ENCODE measurements at regions not wholly inside any gene's neighbourhood (a gene's known extent, or its start where the extent isn't known, plus 50 kb on each side); places are given as distances from the start of the nearest gene placed in this dataset.

DNA sequence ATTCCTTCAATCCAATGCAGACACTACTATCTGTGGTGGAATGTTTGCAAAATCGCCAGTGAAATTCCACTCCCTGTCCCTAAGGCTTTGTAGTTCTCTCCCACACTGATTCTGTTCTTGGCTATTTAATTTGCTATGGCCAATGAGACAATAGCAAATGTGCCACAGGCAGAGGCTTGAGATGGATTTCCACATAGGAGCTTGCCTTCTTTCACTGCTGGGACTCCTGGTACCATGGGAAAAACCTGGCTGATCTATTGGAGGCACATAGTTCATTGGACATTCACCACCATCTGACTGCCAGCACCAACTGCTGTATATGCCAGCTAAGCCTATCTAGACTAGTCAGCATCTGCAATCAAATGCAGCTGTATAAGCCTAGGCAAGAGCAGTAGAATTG, 103.8 kb downstream of the NR1D2 start:
- H3K27ac ChIP-seq (ENCODE audit: low read depth in 1 of 2, low read length in 2 of 2) = peak overlapping the region in 1 of 2 donors; percentile 19
- 33 to 56% methylated on average over 1 of the region's 1 CpG for WGBS, 2 donors

GRCh38 chr3:24052446-24052845, 107.4 kb downstream of the NR1D2 start:
- Histone ChIP-seq H3K27me3 (ENCODE audit: control insufficient read depth in 1 of 2, insufficient read depth in 2 of 2, low read length in 1 of 2) (no peaks in the 10 kb centered on the region), H3K36me3 (ENCODE audit: control insufficient read depth in 1 of 2, insufficient read depth in 2 of 2, low read length in 1 of 2) (no peaks in the 10 kb centered on the region), H3K9me3 (ENCODE audit: control insufficient read depth, low read length) (no peaks in the 10 kb centered on the region), H3K4me1 (ENCODE audit: control insufficient read depth in 1 of 2, insufficient read depth in 2 of 2, low read length in 2 of 2) (peaks cover 0 to 6% of the 10 kb centered on the region in 2 donors), H3K27ac (ENCODE audit: low read depth in 1 of 2, low read length in 2 of 2) (no peak overlapping the region), H3K4me3 (ENCODE audit: low read length in 2 of 2) (no peak overlapping the region)
- DNase-seq (no peak), ATAC-seq (ENCODE audit: low FRiP score) (no peak)
- intact Hi-C loops (cut with DNase I) = no loop called here

More for the DNA sequence above, 103.8 kb downstream of the NR1D2 start:
- ATAC-seq (ENCODE audit: low FRiP score) = peak; percentile 70
- H3K36me3 ChIP-seq (ENCODE audit: control insufficient read depth in 1 of 2, insufficient read depth in 2 of 2, low read length in 1 of 2) = no peaks in the 10 kb centered on the region
- H3K4me1 ChIP-seq (ENCODE audit: control insufficient read depth in 1 of 2, insufficient read depth in 2 of 2, low read length in 2 of 2) = peaks cover 0 to 6% of the 10 kb centered on the region in 2 donors
- no peaks in the 10 kb centered on the region for H3K9me3 ChIP-seq (ENCODE audit: control insufficient read depth, low read length)
- H3K4me3 ChIP-seq (ENCODE audit: low read length in 2 of 2) = no peak overlapping the region
- intact Hi-C loops (cut with DNase I) = no loop called here
- H3K27me3 ChIP-seq (ENCODE audit: control insufficient read depth in 1 of 2, insufficient read depth in 2 of 2, low read length in 1 of 2) = no peaks in the 10 kb centered on the region
- no peak for DNase-seq

DNA sequence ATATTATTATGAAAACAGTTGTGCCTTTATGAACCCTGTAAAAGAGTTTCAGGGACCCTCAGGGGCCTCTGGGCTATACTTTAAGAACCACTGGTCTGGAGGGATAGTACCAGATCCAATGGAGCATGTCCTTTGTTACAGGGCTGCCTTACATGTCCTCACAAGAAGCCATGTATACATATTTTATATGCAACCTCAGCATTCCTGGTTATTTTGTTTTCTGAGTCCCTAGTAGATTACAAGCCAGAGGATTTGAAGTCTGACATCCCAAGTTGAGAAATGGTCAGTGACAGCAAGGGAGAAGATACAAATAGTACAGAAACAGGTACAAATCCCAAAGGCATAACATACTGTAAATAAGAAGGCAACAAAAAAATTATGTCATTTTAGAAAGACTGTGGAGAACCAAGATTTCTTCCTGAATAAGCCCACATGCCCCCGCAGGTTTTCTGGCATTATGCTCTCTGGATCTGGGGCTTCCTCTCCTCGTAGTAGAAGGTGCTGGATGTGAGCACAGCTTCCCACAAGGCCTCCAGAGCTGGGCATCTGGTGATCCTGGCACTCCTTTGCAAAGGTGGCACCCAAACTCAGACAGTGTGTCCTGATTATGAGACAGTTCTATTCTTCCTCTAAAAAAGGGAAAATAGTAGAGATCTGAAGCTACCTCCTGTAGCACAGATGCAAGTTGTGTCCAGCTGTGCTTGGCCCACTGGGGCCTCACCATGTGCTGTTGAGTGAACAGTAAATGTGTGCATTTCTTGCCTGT, 114.0 kb downstream of the NR1D2 start:
- Histone ChIP-seq H3K36me3 (ENCODE audit: control insufficient read depth in 1 of 2, insufficient read depth in 2 of 2, low read length in 1 of 2) (no peaks in the 10 kb centered on the region), H3K9me3 (ENCODE audit: control insufficient read depth, low read length) (no peaks in the 10 kb centered on the region), H3K4me1 (ENCODE audit: control insufficient read depth in 1 of 2, insufficient read depth in 2 of 2, low read length in 2 of 2) (peaks cover 0 to 7% of the 10 kb centered on the region in 2 donors), H3K27me3 (ENCODE audit: control insufficient read depth in 1 of 2, insufficient read depth in 2 of 2, low read length in 1 of 2) (no peaks in the 10 kb centered on the region), H3K27ac (ENCODE audit: low read depth in 1 of 2, low read length in 2 of 2) (peak overlapping the region; percentile 74 to 76), H3K4me3 (ENCODE audit: low read length in 2 of 2) (no peak overlapping the region)
- intact Hi-C loops (cut with DNase I) = no loop called here
- ATAC-seq (ENCODE audit: low FRiP score) = no peak
- DNase-seq = no peak
- 41 to 42% methylated on average over 2 of the region's 2 CpGs for whole genome bisulfite sequencing, 2 donors

DNA sequence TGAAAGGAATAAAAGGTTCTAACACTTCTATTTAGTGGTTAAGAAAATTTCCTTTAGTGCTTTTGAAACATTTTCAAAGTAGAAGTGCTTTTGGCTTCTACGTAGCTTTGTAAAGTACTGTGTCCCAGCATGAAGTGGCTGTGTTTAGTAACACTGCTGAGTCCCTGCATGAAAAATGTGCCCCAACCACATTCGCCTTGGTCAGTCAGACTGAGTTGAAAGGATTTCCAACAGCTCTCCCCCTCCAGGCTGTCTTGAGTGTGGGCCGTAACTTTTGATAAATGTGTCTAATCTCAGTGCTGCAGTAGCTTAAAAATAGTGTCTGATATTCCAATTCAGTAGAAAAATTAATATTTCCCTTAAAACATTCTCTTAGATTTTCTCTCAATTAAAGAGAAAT, 115.0 kb downstream of the NR1D2 start:
- H3K36me3 ChIP-seq (ENCODE audit: control insufficient read depth in 1 of 2, insufficient read depth in 2 of 2, low read length in 1 of 2) = no peaks in the 10 kb centered on the region
- H3K4me1 ChIP-seq (ENCODE audit: control insufficient read depth in 1 of 2, insufficient read depth in 2 of 2, low read length in 2 of 2) = peaks cover 0 to 7% of the 10 kb centered on the region in 2 donors
- H3K9me3 ChIP-seq (ENCODE audit: control insufficient read depth, low read length) = no peaks in the 10 kb centered on the region
- H3K4me3 ChIP-seq (ENCODE audit: low read length in 2 of 2) = no peak overlapping the region
- peak overlapping the region in 1 of 2 donors; percentile 64 for H3K27ac ChIP-seq (ENCODE audit: low read depth in 1 of 2, low read length in 2 of 2)
- H3K27me3 ChIP-seq (ENCODE audit: control insufficient read depth in 1 of 2, insufficient read depth in 2 of 2, low read length in 1 of 2) = no peaks in the 10 kb centered on the region
- WGBS, 2 donors = 5% methylated on average over 3 of the region's 3 CpGs
- ATAC-seq (ENCODE audit: low FRiP score) = peak; percentile 84
- DNase-seq = peak in 1 of 2 donors; percentile 51
- intact Hi-C loops (cut with DNase I) = no loop called here

GRCh38 chr3:24062916-24063315, 117.8 kb downstream of the NR1D2 start:
- Histone ChIP-seq H3K27me3 (ENCODE audit: control insufficient read depth in 1 of 2, insufficient read depth in 2 of 2, low read length in 1 of 2) (no peaks in the 10 kb centered on the region), H3K4me1 (ENCODE audit: control insufficient read depth in 1 of 2, insufficient read depth in 2 of 2, low read length in 2 of 2) (peaks cover 0 to 7% of the 10 kb centered on the region in 2 donors), H3K4me3 (ENCODE audit: low read length in 2 of 2) (no peak overlapping the region), H3K36me3 (ENCODE audit: control insufficient read depth in 1 of 2, insufficient read depth in 2 of 2, low read length in 1 of 2) (no peaks in the 10 kb centered on the region), H3K9me3 (ENCODE audit: control insufficient read depth, low read length) (no peaks in the 10 kb centered on the region), H3K27ac (ENCODE audit: low read depth in 1 of 2, low read length in 2 of 2) (peak overlapping the region in 1 of 2 donors; percentile 14)
- no peak for DNase-seq
- no peak for ATAC-seq (ENCODE audit: low FRiP score)
- 29 to 35% methylated on average over 3 of the region's 3 CpGs for WGBS, 2 donors
- intact Hi-C loops (cut with DNase I) = no loop called here
